Suprapubic skin (tissue), 4 donors: ENCODE measurements at regions not wholly inside any gene's neighbourhood (a gene's known extent, or its start where the extent isn't known, plus 50 kb on each side); places are given as distances from the start of the nearest gene placed in this dataset.

Source experiments
- DNase-seq, 2 donors: peaks; one replicate each; pipeline ENCODE4 v3.0.0-alpha.2; 2019; ENCODE audit warnings: low spot score in 2 of 2
- H3K27ac ChIP-seq: fragments of 200-600 bp; sonication (generic); one replicate; pipeline ENCODE4 v1.5.1; 2019
- H3K27me3 ChIP-seq: fragments of 200-600 bp; sonication (generic); one replicate; pipeline ENCODE4 v1.5.1; 2019
- H3K36me3 ChIP-seq: fragments of 200-600 bp; sonication (generic); one replicate; pipeline ENCODE4 v1.5.1; 2019
- H3K4me1 ChIP-seq: fragments of 200-600 bp; sonication (generic); one replicate; pipeline ENCODE4 v1.5.1; 2019
- H3K4me3 ChIP-seq: fragments of 200-600 bp; sonication (generic); one replicate; pipeline ENCODE4 v1.5.1; 2019; ENCODE audit warnings: mild to moderate bottlenecking
- H3K9me3 ChIP-seq: fragments of 200-600 bp; sonication (generic); one replicate; pipeline ENCODE4 v1.5.1; 2019
- EP300 ChIP-seq: sonication (generic); formaldehyde crosslinking; IDR thresholded peaks from one replicate; pipeline ENCODE4 v1.6.1; 2017; ENCODE audit warnings: antibody characterized with exemption
- POLR2A ChIP-seq, 2 donors: fragments of 450-650 bp; IDR thresholded peaks; one replicate each; pipeline ENCODE4 v1.6.1; 2017; ENCODE audit warnings: antibody characterized with exemption in 2 of 2, mild to moderate bottlenecking in 2 of 2, moderate library complexity in 2 of 2
- POLR2AphosphoS5 ChIP-seq, 3 donors: sonication (generic); formaldehyde crosslinking; IDR thresholded peaks; one replicate each; pipeline ENCODE4 v1.6.1; 2017; ENCODE audit warnings: antibody characterized with exemption in 3 of 3
- WGBS: methylation state at CpG from one replicate; pipeline ENCODE4 v1.1.5; 2018; 5-methylcytosine and 5-hydroxymethylcytosine counted together
- TF ChIP-seq, protein P1 (sequence below), 2 donors: fragments of 200-600 bp in 1 of 2; fragments of 450-650 bp in 1 of 2; sonication (generic) in 1 of 2; IDR thresholded peaks; one replicate each; pipeline ENCODE4 v1.5.1; 2016 to 2019; ENCODE audit warnings: antibody characterized with exemption in 2 of 2, mild to moderate bottlenecking in 1 of 2, moderate library complexity in 1 of 2

DNA sequence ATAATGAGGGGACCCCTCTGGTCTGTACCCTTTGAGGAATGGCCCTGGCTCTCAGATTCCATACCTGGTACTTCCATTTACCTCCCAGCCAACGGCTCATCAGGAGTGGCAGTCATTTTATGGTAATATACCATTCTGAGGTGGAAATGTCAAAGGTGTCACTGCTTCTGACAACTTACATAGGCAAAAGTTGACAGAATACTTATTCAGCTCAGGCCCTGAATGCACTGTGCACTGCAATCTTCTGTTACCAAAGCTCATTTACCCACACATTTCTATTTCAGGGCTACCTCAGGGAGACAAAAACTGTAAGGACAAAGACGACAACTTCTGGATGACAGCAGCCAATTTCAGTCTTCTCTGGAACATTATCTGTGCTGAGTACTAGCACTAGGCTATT, 212.2 kb upstream of the TMEM260 start:
- no peak for TF ChIP-seq POLR2A (IDR thresholded peaks at IDR 0.05)
- TF ChIP-seq EP300: no peak
- TF ChIP-seq POLR2AphosphoS5 (IDR thresholded peaks at IDR 0.05): no peak
- TF ChIP-seq, protein P1, sequence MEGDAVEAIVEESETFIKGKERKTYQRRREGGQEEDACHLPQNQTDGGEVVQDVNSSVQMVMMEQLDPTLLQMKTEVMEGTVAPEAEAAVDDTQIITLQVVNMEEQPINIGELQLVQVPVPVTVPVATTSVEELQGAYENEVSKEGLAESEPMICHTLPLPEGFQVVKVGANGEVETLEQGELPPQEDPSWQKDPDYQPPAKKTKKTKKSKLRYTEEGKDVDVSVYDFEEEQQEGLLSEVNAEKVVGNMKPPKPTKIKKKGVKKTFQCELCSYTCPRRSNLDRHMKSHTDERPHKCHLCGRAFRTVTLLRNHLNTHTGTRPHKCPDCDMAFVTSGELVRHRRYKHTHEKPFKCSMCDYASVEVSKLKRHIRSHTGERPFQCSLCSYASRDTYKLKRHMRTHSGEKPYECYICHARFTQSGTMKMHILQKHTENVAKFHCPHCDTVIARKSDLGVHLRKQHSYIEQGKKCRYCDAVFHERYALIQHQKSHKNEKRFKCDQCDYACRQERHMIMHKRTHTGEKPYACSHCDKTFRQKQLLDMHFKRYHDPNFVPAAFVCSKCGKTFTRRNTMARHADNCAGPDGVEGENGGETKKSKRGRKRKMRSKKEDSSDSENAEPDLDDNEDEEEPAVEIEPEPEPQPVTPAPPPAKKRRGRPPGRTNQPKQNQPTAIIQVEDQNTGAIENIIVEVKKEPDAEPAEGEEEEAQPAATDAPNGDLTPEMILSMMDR (IDR thresholded peaks at IDR 0.05): no peak
- no peaks in the 10 kb centered on the region for H3K27me3 ChIP-seq
- 82% methylated on average over 2 of the region's 2 CpGs for WGBS
- H3K4me1 ChIP-seq: no peaks in the 10 kb centered on the region
- H3K36me3 ChIP-seq: no peaks in the 10 kb centered on the region
- no peak overlapping the region for H3K4me3 ChIP-seq
- DNase-seq: no peak
- peaks cover 2% of the 10 kb centered on the region for H3K9me3 ChIP-seq
- H3K27ac ChIP-seq: no peak overlapping the region

DNA sequence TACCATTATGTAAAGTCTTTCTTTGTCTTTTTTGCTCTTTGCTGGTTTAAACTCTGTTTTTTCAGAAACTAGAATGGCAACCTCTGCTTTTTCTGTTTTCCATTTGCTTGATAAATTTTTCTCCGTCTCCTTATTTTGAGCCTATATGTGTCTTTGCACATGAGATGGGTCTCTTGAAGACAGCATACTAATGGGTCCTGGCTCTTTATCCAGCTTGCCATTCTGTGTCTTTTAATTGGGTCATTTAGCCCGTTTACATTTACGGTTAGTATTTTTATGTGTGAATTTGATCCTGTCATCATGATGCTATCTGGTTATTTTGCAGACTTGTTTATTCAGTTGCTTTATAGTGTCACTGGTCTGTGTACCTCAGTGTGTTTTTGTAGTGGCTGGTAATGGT, 207.9 kb upstream of the TMEM260 start:
- Histone ChIP-seq H3K4me1 (no peaks in the 10 kb centered on the region), H3K4me3 (no peak overlapping the region), H3K27ac (no peak overlapping the region), H3K27me3 (no peaks in the 10 kb centered on the region), H3K36me3 (no peaks in the 10 kb centered on the region), H3K9me3 (peaks cover 3% of the 10 kb centered on the region)
- DNase-seq: no peak
- 96% methylated on average over 3 of the region's 3 CpGs for WGBS
- no peak for TF ChIP-seq POLR2AphosphoS5 (IDR thresholded peaks at IDR 0.05)
- no peak for TF ChIP-seq POLR2A (IDR thresholded peaks at IDR 0.05)
- TF ChIP-seq, protein P1 (IDR thresholded peaks at IDR 0.05): no peak
- no peak for TF ChIP-seq EP300

DNA sequence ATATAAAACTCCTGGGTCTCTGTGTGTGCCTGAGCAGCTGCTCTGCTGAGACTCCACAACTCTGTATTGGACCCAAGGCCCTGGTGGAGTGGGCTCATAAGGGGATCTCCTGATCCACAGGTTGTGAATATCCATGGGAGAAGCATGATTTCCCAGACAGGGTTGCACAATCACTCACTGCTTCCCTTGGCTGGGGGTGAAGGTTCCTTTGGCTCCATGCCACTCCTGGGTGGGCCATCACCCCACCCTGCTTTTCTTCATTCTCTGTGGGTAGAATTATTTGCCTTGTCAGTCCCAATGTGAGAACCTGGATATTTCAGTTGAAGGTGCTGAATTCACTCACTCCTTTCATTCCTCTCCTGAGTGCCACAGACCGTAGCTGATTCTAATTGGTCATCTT, 205.2 kb upstream of the TMEM260 start:
- H3K36me3 ChIP-seq: no peaks in the 10 kb centered on the region
- 88% methylated on average over 1 of the region's 1 CpG for whole genome bisulfite sequencing
- H3K27ac ChIP-seq: no peak overlapping the region
- H3K27me3 ChIP-seq: no peaks in the 10 kb centered on the region
- peaks cover 4% of the 10 kb centered on the region for H3K4me1 ChIP-seq
- no peak for TF ChIP-seq EP300
- no peak for TF ChIP-seq POLR2AphosphoS5 (IDR thresholded peaks at IDR 0.05)
- TF ChIP-seq, protein P1 (IDR thresholded peaks at IDR 0.05): no peak
- TF ChIP-seq POLR2A (IDR thresholded peaks at IDR 0.05): no peak
- DNase-seq: no peak
- H3K4me3 ChIP-seq: no peak overlapping the region
- H3K9me3 ChIP-seq: peaks cover 3% of the 10 kb centered on the region

DNA sequence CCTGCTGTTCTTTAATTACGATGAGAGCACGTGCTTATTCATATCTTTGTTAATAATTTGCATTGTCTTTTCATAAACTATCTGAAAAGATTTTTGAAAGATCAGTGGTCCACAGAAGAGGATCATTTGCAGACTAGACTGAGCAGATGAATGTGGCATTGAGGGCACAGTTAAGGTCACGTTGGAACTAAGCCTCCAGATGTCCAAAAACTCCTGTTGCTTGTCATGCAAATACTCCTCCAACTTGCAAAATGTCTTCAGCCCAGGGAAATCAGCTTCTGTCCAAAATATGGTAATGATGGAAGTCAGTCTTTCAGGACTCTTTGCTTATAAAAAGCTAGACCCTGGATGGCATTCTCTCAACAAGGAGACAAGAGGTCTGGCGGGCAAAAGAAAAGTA, 201.6 kb upstream of the TMEM260 start:
- TF ChIP-seq, protein P1 (IDR thresholded peaks at IDR 0.05): no peak
- TF ChIP-seq POLR2AphosphoS5 (IDR thresholded peaks at IDR 0.05) (no peak), POLR2A (IDR thresholded peaks at IDR 0.05) (no peak), EP300 (no peak)
- Histone ChIP-seq H3K27ac (no peak overlapping the region), H3K36me3 (no peaks in the 10 kb centered on the region), H3K9me3 (peaks cover 3% of the 10 kb centered on the region), H3K4me3 (no peak overlapping the region), H3K27me3 (no peaks in the 10 kb centered on the region), H3K4me1 (peaks cover 5% of the 10 kb centered on the region)
- 74% methylated on average over 4 of the region's 4 CpGs for WGBS
- DNase-seq: no peak

DNA sequence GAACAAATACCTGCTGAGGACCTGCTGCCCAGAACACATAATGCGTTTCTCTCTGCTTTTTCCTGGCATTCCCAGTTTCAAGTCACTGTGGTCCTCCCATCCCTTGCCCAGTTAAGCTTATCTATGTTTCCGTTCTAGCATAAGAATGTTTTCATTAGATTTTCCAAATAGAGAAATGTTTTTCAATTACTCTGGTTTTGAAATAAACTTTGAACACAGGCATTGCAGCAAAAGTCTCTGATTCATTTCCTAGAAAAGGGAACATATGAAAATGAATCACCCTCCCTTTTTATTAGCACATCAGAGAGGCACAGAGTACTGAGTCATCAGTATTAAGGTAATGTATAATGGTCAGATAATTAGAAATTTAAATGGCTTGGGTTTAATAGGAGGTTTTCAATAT, 201.1 kb upstream of the TMEM260 start:
- Histone ChIP-seq H3K27ac (no peak overlapping the region), H3K4me1 (peaks cover 5% of the 10 kb centered on the region), H3K27me3 (no peaks in the 10 kb centered on the region), H3K36me3 (no peaks in the 10 kb centered on the region), H3K4me3 (no peak overlapping the region), H3K9me3 (peaks cover 3% of the 10 kb centered on the region)
- no peak for DNase-seq
- 68% methylated on average over 2 of the region's 2 CpGs for WGBS
- TF ChIP-seq EP300 (no peak), POLR2AphosphoS5 (IDR thresholded peaks at IDR 0.05) (no peak), POLR2A (IDR thresholded peaks at IDR 0.05) (no peak)
- TF ChIP-seq, protein P1 (IDR thresholded peaks at IDR 0.05): no peak
